ENCODE measurements at regions not wholly inside any gene's neighbourhood (a gene's known extent, or its start where the extent isn't known, plus 50 kb on each side); places are given as distances from the start of the nearest gene placed in this dataset.
"Not testable (repeated sequence)": the region's sequence is repeated elsewhere in the genome, so short reads cannot be mapped to it uniquely, and the experiment has no call there.

DNA sequence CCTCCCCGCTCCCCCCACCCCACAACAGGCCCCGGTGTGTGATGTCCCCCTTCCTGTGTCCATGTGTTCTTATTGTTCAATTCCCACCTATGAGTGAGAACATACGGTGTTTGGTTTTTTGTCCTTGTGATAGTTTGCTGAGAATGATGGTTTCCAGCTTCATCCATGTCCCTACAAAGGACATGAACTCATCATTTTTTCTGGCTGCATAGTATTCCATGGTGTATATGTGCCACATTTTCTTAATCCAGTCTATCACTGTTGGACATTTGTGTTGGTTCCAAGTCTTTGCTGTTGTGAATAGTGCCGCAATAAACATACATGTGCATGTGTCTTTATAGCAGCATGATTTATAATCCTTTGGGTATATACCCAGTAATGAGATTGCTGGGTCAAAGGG lies 104.3 kb downstream of the MTPN start:
- H3K9me3 ChIP-seq (ENCODE audit: control insufficient read depth, low read length); H3K79me2 ChIP-seq; H3K4me1 ChIP-seq; H3K36me3 ChIP-seq (ENCODE audit: control insufficient read depth, insufficient read depth, low read length); H3K4me2 ChIP-seq (ENCODE audit: low read length); H3K9ac ChIP-seq; H3K4me3 ChIP-seq (ENCODE audit: low read depth, low read length); H2AFZ ChIP-seq; H3K27ac ChIP-seq; H3K27me3 ChIP-seq (ENCODE audit: control insufficient read depth, insufficient read depth, low read length): not testable (repeated sequence)

DNA sequence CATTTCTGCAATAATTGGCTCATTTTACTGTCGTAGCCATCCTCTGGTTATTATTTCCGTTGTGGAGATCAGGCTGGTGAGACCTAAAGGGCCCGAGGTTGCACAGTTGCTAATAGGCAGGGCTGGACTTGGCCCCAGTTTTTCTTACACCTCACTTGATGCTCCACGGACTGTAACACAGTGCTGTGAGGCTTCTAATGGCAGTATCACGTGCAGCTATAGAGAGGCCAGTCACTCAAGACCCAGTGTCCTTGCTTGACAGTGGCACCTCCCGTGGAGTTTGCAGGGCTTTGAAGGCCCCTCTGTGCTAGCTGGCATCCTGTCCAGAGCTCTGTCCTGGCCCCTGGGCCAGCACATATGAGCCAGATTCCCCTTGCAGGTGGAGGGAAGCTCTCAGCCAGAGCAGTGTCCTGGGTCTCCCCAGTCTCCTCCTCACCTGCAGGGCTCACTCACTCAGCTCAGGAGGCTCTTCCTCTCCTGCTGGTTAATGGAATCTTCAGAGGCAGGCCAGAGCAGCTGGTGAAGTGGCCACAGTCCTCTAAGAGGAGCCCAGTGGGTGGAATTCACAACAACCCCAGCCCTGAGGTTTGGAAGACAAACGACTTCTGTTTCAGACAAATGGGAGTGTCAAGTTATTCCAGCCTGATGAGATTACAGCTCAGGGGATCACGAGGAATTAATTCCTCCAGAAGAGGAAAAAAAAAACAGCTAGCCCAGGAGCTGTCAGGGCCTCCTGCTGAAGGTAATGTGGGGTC lies 114.2 kb upstream of the FAM180A start:
- no peaks in the 10 kb centered on the region for H3K9me3 ChIP-seq (ENCODE audit: control insufficient read depth, low read length)
- H3K4me2 ChIP-seq (ENCODE audit: low read length) = no peak overlapping the region
- no peaks in the 10 kb centered on the region for H3K79me2 ChIP-seq
- H3K4me3 ChIP-seq (ENCODE audit: low read depth, low read length) = no peak overlapping the region
- no peaks in the 10 kb centered on the region for H3K4me1 ChIP-seq
- H2AFZ ChIP-seq = no peak overlapping the region
- H3K27ac ChIP-seq = no peak overlapping the region
- no peaks in the 10 kb centered on the region for H3K36me3 ChIP-seq (ENCODE audit: control insufficient read depth, insufficient read depth, low read length)
- no peaks in the 10 kb centered on the region for H3K27me3 ChIP-seq (ENCODE audit: control insufficient read depth, insufficient read depth, low read length)
- TF ChIP-seq, protein P1, sequence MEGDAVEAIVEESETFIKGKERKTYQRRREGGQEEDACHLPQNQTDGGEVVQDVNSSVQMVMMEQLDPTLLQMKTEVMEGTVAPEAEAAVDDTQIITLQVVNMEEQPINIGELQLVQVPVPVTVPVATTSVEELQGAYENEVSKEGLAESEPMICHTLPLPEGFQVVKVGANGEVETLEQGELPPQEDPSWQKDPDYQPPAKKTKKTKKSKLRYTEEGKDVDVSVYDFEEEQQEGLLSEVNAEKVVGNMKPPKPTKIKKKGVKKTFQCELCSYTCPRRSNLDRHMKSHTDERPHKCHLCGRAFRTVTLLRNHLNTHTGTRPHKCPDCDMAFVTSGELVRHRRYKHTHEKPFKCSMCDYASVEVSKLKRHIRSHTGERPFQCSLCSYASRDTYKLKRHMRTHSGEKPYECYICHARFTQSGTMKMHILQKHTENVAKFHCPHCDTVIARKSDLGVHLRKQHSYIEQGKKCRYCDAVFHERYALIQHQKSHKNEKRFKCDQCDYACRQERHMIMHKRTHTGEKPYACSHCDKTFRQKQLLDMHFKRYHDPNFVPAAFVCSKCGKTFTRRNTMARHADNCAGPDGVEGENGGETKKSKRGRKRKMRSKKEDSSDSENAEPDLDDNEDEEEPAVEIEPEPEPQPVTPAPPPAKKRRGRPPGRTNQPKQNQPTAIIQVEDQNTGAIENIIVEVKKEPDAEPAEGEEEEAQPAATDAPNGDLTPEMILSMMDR (IDR thresholded peaks at IDR 0.05) = no peak
- H3K9ac ChIP-seq = no peak overlapping the region

DNA sequence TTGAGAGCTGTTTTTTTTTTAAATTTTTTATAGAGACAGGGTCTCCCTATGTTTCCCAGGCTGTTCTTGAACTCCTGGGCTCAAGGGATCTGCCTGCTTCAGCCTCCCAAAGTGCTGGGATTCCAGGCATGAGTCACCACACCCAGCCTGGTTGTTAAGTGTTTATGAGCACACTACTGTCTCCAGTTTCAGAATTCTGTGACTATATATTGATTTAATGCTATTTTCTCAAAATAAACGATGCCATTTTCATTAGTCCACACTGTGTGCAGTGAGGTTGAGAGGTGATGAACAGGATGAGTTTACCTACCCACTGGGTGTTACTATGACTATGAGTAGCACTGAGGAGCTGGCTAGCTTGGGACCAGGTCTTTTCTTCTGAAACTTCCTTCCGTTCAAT lies 110.9 kb upstream of the FAM180A start:
- no peaks in the 10 kb centered on the region for H3K79me2 ChIP-seq
- H3K27me3 ChIP-seq (ENCODE audit: control insufficient read depth, insufficient read depth, low read length) = no peaks in the 10 kb centered on the region
- H3K4me1 ChIP-seq = no peaks in the 10 kb centered on the region
- no peak overlapping the region for H3K9ac ChIP-seq
- H3K27ac ChIP-seq = no peak overlapping the region
- TF ChIP-seq, protein P1 (IDR thresholded peaks at IDR 0.05) = no peak
- H3K9me3 ChIP-seq (ENCODE audit: control insufficient read depth, low read length) = no peaks in the 10 kb centered on the region
- no peak overlapping the region for H3K4me3 ChIP-seq (ENCODE audit: low read depth, low read length)
- no peak overlapping the region for H3K4me2 ChIP-seq (ENCODE audit: low read length)
- H3K36me3 ChIP-seq (ENCODE audit: control insufficient read depth, insufficient read depth, low read length) = no peaks in the 10 kb centered on the region
- H2AFZ ChIP-seq = no peak overlapping the region

DNA sequence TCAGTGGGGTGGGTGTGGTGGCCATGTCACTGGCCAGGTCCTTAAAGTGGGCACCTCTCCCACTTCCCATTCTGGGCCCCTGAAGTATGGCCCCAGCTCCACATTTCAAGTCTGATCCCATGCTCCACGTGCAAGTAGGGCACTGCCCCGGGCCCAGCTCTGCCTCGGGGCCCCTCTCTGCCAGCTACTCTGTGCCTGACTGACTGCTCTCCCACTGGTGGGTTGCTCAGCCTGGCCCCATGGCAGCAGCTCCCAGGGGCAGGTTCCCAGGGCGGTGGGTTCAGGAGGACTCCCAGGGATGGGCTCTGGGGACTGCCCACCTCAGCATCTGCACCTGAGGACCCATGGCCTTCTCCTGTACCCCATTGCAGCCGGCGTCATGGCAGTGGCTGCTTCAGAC lies 110.2 kb upstream of the FAM180A start:
- TF ChIP-seq, protein P1 (IDR thresholded peaks at IDR 0.05) = no peak
- H3K4me3 ChIP-seq (ENCODE audit: low read depth, low read length) = no peak overlapping the region
- H3K79me2 ChIP-seq = no peaks in the 10 kb centered on the region
- no peaks in the 10 kb centered on the region for H3K4me1 ChIP-seq
- no peaks in the 10 kb centered on the region for H3K9me3 ChIP-seq (ENCODE audit: control insufficient read depth, low read length)
- H3K27me3 ChIP-seq (ENCODE audit: control insufficient read depth, insufficient read depth, low read length) = no peaks in the 10 kb centered on the region
- H2AFZ ChIP-seq = no peak overlapping the region
- H3K36me3 ChIP-seq (ENCODE audit: control insufficient read depth, insufficient read depth, low read length) = no peaks in the 10 kb centered on the region
- H3K9ac ChIP-seq = no peak overlapping the region
- H3K4me2 ChIP-seq (ENCODE audit: low read length) = no peak overlapping the region
- H3K27ac ChIP-seq = no peak overlapping the region

DNA sequence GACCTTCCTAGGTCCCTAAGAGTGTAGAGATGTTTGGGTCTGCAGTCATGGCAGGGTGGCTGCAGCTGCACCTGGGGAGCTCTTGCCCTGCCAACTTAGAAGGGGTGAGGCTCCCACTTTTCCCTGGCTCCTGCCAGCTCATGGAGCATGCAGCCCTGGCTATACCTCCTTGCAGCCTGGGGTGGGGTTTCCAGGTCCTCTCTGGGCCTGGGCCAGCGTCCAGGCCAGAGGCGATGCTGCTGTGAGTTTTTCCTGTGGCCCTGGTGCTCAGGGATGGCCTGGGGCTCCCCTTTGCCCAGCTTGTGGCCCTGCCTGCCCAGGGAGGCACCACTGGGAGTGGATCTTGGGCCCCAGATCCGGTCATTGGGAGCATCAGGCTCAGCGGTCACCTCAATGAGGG lies 109.8 kb upstream of the FAM180A start:
- Histone ChIP-seq H3K79me2 (no peaks in the 10 kb centered on the region), H3K27ac (no peak overlapping the region), H3K4me2 (ENCODE audit: low read length) (no peak overlapping the region), H3K9me3 (ENCODE audit: control insufficient read depth, low read length) (no peaks in the 10 kb centered on the region), H3K4me3 (ENCODE audit: low read depth, low read length) (no peak overlapping the region), H3K4me1 (no peaks in the 10 kb centered on the region), H3K27me3 (ENCODE audit: control insufficient read depth, insufficient read depth, low read length) (no peaks in the 10 kb centered on the region), H3K36me3 (ENCODE audit: control insufficient read depth, insufficient read depth, low read length) (no peaks in the 10 kb centered on the region), H3K9ac (no peak overlapping the region), H2AFZ (no peak overlapping the region)
- TF ChIP-seq, protein P1 (IDR thresholded peaks at IDR 0.05) = no peak

All from parathyroid adenoma (tissue), 2 donors.